ENCODE measurements at regions not wholly inside any gene's neighbourhood (a gene's known extent, or its start where the extent isn't known, plus 50 kb on each side); places are given as distances from the start of the nearest gene placed in this dataset.

GRCh38 chr16:51753467-51754127 is 602.5 kb upstream of the SALL1 start:
- no peaks in the 10 kb centered on the region for H3K36me3 ChIP-seq (ENCODE audit: control insufficient read depth in 1 of 2, insufficient read depth in 2 of 2, low read length in 2 of 2)
- no peaks in the 10 kb centered on the region for H3K27me3 ChIP-seq (ENCODE audit: low read depth, low read length)
- no peaks in the 10 kb centered on the region for H3K4me1 ChIP-seq (ENCODE audit: control insufficient read depth in 1 of 2, insufficient read depth in 2 of 2, low read length in 2 of 2)
- no peaks in the 10 kb centered on the region for H3K9me3 ChIP-seq (ENCODE audit: control insufficient read depth in 1 of 2, low read length in 2 of 2)
- no peak overlapping the region for H3K27ac ChIP-seq (ENCODE audit: low read length)
- no peak overlapping the region for H3K4me3 ChIP-seq (ENCODE audit: low read depth in 1 of 2, low read length in 2 of 2)

- H3K27me3 ChIP-seq (ENCODE audit: low read depth, low read length), result no peaks in the 10 kb centered on the region
- H3K36me3 ChIP-seq (ENCODE audit: control insufficient read depth in 1 of 2, insufficient read depth in 2 of 2, low read length in 2 of 2), result no peaks in the 10 kb centered on the region
- no peak overlapping the region for H3K4me3 ChIP-seq (ENCODE audit: low read depth in 1 of 2, low read length in 2 of 2)
- no peaks in the 10 kb centered on the region for H3K9me3 ChIP-seq (ENCODE audit: control insufficient read depth in 1 of 2, low read length in 2 of 2)
- no peak overlapping the region for H3K27ac ChIP-seq (ENCODE audit: low read length)
- H3K4me1 ChIP-seq (ENCODE audit: control insufficient read depth in 1 of 2, insufficient read depth in 2 of 2, low read length in 2 of 2), result no peaks in the 10 kb centered on the region
Measured at GRCh38 chr16:51752438-51752995, 601.4 kb upstream of the SALL1 start.

GRCh38 chr16:51747329-51747728 is 596.3 kb upstream of the SALL1 start:
- Histone ChIP-seq H3K4me3 (ENCODE audit: low read depth in 1 of 2, low read length in 2 of 2) (no peak overlapping the region), H3K36me3 (ENCODE audit: control insufficient read depth in 1 of 2, insufficient read depth in 2 of 2, low read length in 2 of 2) (no peaks in the 10 kb centered on the region), H3K9me3 (ENCODE audit: control insufficient read depth in 1 of 2, low read length in 2 of 2) (no peaks in the 10 kb centered on the region), H3K4me1 (ENCODE audit: control insufficient read depth in 1 of 2, insufficient read depth in 2 of 2, low read length in 2 of 2) (no peaks in the 10 kb centered on the region), H3K27me3 (ENCODE audit: low read depth, low read length) (no peaks in the 10 kb centered on the region), H3K27ac (ENCODE audit: low read length) (no peak overlapping the region)

DNA sequence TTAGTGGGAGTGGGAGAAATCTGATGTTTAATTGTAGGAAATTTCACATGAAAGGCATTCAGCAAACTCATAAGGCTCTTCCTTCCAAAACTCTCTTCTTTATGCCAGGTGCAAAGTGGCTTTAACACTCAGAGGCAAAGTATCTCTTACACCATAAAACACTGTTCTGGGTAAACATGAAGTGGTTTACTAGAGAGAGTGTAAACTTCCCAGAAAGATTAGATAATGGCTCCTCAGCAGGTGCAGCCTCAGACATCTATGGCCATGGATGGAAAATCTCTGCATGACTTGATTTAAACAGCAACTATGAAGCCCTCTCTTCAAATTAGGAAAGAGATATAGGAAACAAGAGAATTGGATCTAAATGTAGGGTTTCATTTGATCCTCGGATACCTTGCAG is 583.1 kb upstream of the SALL1 start:
- no peaks in the 10 kb centered on the region for H3K27me3 ChIP-seq (ENCODE audit: low read depth, low read length)
- H3K4me1 ChIP-seq (ENCODE audit: control insufficient read depth in 1 of 2, insufficient read depth in 2 of 2, low read length in 2 of 2), result no peaks in the 10 kb centered on the region
- peaks cover 0 to 2% of the 10 kb centered on the region in 2 donors for H3K9me3 ChIP-seq (ENCODE audit: control insufficient read depth in 1 of 2, low read length in 2 of 2)
- no peak overlapping the region for H3K4me3 ChIP-seq (ENCODE audit: low read depth in 1 of 2, low read length in 2 of 2)
- no peaks in the 10 kb centered on the region for H3K36me3 ChIP-seq (ENCODE audit: control insufficient read depth in 1 of 2, insufficient read depth in 2 of 2, low read length in 2 of 2)
- H3K27ac ChIP-seq (ENCODE audit: low read length), result no peak overlapping the region

GRCh38 chr16:51733181-51733580 is 582.1 kb upstream of the SALL1 start:
- no peaks in the 10 kb centered on the region for H3K36me3 ChIP-seq (ENCODE audit: control insufficient read depth in 1 of 2, insufficient read depth in 2 of 2, low read length in 2 of 2)
- no peak overlapping the region for H3K4me3 ChIP-seq (ENCODE audit: low read depth in 1 of 2, low read length in 2 of 2)
- H3K27ac ChIP-seq (ENCODE audit: low read length), result no peak overlapping the region
- no peaks in the 10 kb centered on the region for H3K27me3 ChIP-seq (ENCODE audit: low read depth, low read length)
- no peaks in the 10 kb centered on the region for H3K4me1 ChIP-seq (ENCODE audit: control insufficient read depth in 1 of 2, insufficient read depth in 2 of 2, low read length in 2 of 2)
- peaks cover 0 to 2% of the 10 kb centered on the region in 2 donors for H3K9me3 ChIP-seq (ENCODE audit: control insufficient read depth in 1 of 2, low read length in 2 of 2)

DNA sequence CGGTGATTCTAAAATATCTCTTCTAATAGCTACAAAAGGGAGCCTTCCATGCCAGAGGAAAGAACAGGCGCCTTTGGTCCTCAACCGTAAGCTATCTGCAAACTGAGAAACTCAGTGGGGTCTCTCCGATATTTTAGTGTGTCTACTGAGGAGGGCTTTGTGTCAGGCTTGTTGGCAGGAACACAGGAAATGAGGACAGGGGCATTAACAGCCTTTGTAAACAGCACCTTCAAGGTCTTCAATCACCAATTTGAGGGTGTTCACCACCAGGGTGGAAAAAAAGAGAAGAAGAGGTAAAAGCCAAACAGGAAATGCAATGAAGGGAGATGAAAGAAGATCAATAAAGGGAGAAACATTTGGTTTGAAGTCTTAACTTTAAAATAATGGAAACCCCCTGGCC is 580.1 kb upstream of the SALL1 start:
- H3K4me3 ChIP-seq (ENCODE audit: low read depth in 1 of 2, low read length in 2 of 2), result no peak overlapping the region
- H3K4me1 ChIP-seq (ENCODE audit: control insufficient read depth in 1 of 2, insufficient read depth in 2 of 2, low read length in 2 of 2), result no peaks in the 10 kb centered on the region
- peaks cover 0 to 2% of the 10 kb centered on the region in 2 donors for H3K9me3 ChIP-seq (ENCODE audit: control insufficient read depth in 1 of 2, low read length in 2 of 2)
- H3K27ac ChIP-seq (ENCODE audit: low read length), result no peak overlapping the region
- H3K36me3 ChIP-seq (ENCODE audit: control insufficient read depth in 1 of 2, insufficient read depth in 2 of 2, low read length in 2 of 2), result no peaks in the 10 kb centered on the region
- H3K27me3 ChIP-seq (ENCODE audit: low read depth, low read length), result no peaks in the 10 kb centered on the region

DNA sequence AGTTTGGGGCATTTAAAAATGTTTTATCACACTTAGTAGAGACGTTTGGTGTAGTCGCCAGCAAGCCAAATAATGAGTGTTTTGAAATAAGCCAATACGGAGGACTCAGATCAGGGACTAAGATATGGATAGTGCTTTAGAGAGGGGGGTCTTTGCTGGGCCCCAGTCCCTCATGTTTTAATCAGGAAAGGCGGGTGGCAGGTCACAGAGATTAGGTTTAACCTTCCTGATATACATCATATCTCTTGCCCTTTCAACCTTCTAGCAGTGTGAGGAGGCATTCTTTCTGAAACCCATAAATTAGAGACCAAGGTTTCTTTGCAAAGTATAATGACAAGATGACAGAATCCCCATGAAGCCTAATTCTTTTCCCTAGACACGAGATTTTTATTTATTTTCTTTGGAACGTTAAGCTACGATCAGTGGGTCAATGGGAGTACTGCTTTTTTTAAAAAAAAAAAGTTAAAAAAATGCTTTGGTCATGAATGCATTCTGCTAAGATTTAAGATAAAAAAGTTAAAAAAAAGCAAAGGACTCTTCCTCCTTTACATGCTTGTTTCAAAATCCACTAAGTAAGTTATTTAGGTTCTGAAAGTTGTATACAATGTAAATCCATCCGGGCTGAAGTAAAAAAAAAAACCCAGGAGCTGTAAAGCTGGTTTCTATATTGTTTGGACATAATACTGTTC is 572.1 kb upstream of the SALL1 start:
- H3K27ac ChIP-seq (ENCODE audit: low read length), result no peak overlapping the region
- peaks cover 0 to 2% of the 10 kb centered on the region in 2 donors for H3K9me3 ChIP-seq (ENCODE audit: control insufficient read depth in 1 of 2, low read length in 2 of 2)
- no peak overlapping the region for H3K4me3 ChIP-seq (ENCODE audit: low read depth in 1 of 2, low read length in 2 of 2)
- no peaks in the 10 kb centered on the region for H3K4me1 ChIP-seq (ENCODE audit: control insufficient read depth in 1 of 2, insufficient read depth in 2 of 2, low read length in 2 of 2)
- no peaks in the 10 kb centered on the region for H3K36me3 ChIP-seq (ENCODE audit: control insufficient read depth in 1 of 2, insufficient read depth in 2 of 2, low read length in 2 of 2)
- H3K27me3 ChIP-seq (ENCODE audit: low read depth, low read length), result no peaks in the 10 kb centered on the region

DNA sequence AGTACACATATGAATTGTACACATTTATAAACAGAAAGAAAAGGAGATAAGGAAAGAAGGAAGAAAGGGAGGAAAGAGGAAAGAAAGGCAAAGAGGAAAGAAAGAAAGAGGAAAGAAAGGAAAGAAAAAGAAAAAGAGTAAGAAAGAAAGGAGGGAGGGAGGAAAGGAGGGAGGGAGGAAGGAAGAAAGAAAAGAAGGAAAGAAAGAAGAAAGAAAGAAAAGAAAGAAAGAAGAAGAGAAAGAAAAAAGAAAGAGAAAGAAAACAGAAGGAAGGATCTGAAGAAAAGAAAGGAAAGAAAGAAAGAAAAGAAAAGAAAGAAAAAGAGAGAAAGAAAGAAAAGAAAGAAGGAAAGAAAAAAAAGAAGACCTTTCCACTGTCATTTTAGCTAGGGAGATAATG is 571.4 kb upstream of the SALL1 start:
- no peak overlapping the region for H3K4me3 ChIP-seq (ENCODE audit: low read depth in 1 of 2, low read length in 2 of 2)
- no peaks in the 10 kb centered on the region for H3K27me3 ChIP-seq (ENCODE audit: low read depth, low read length)
- H3K9me3 ChIP-seq (ENCODE audit: control insufficient read depth in 1 of 2, low read length in 2 of 2), result peaks cover 0 to 2% of the 10 kb centered on the region in 2 donors
- H3K4me1 ChIP-seq (ENCODE audit: control insufficient read depth in 1 of 2, insufficient read depth in 2 of 2, low read length in 2 of 2), result no peaks in the 10 kb centered on the region
- H3K36me3 ChIP-seq (ENCODE audit: control insufficient read depth in 1 of 2, insufficient read depth in 2 of 2, low read length in 2 of 2), result no peaks in the 10 kb centered on the region
- no peak overlapping the region for H3K27ac ChIP-seq (ENCODE audit: low read length)

GRCh38 chr16:51719376-51719775 is 568.3 kb upstream of the SALL1 start:
- Histone ChIP-seq H3K4me1 (ENCODE audit: control insufficient read depth in 1 of 2, insufficient read depth in 2 of 2, low read length in 2 of 2) (no peaks in the 10 kb centered on the region), H3K36me3 (ENCODE audit: control insufficient read depth in 1 of 2, insufficient read depth in 2 of 2, low read length in 2 of 2) (no peaks in the 10 kb centered on the region), H3K27ac (ENCODE audit: low read length) (no peak overlapping the region), H3K9me3 (ENCODE audit: control insufficient read depth in 1 of 2, low read length in 2 of 2) (peaks cover 0 to 5% of the 10 kb centered on the region in 2 donors), H3K27me3 (ENCODE audit: low read depth, low read length) (no peaks in the 10 kb centered on the region), H3K4me3 (ENCODE audit: low read depth in 1 of 2, low read length in 2 of 2) (no peak overlapping the region)

DNA sequence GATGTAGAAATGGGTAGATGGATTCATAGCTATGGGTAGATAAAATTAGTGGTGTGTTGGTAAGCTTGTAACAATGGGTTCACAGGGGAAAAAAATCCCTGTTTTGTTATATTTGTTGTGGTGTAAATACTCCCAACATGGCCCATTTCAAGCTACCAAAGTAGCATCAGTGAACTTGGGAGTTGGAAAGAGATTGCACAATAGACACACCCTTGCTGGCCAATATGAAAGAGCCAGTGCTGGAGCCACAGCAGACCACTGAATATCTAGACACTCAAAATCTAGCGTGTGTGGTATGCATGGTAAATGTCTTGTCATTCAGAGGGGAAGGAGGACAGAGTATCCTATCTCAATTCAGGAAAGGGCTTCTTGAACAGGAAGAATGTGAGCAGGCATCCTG is 565.1 kb upstream of the SALL1 start:
- H3K4me1 ChIP-seq (ENCODE audit: control insufficient read depth in 1 of 2, insufficient read depth in 2 of 2, low read length in 2 of 2), result no peaks in the 10 kb centered on the region

DNA sequence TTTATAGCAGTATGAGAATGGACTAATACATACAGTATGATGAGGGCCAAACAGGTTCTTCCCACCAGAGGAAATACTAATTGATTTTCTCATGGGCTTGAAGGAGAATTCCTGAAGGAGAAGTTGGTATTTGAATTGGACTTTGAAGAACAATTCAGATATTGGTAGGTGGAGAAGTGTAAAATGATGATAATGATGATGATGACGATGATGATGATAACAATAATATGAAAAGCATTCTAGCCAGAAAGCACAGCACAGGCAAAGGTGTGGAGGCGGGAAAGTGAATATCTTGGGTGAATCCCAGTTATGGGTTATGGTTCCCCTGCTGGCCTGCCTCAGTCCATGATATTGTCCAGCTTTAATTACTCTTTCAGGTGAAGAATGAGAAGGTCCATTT is 562.4 kb upstream of the SALL1 start:
- no peaks in the 10 kb centered on the region for H3K36me3 ChIP-seq (ENCODE audit: control insufficient read depth in 1 of 2, insufficient read depth in 2 of 2, low read length in 2 of 2)
- no peaks in the 10 kb centered on the region for H3K27me3 ChIP-seq (ENCODE audit: low read depth, low read length)
- peaks cover 0 to 13% of the 10 kb centered on the region in 2 donors for H3K9me3 ChIP-seq (ENCODE audit: control insufficient read depth in 1 of 2, low read length in 2 of 2)
- no peak overlapping the region for H3K27ac ChIP-seq (ENCODE audit: low read length)
- H3K4me1 ChIP-seq (ENCODE audit: control insufficient read depth in 1 of 2, insufficient read depth in 2 of 2, low read length in 2 of 2), result no peaks in the 10 kb centered on the region
- H3K4me3 ChIP-seq (ENCODE audit: low read depth in 1 of 2, low read length in 2 of 2), result no peak overlapping the region

More for the DNA sequence above, 565.1 kb upstream of the SALL1 start:
- peaks cover 0 to 13% of the 10 kb centered on the region in 2 donors for H3K9me3 ChIP-seq (ENCODE audit: control insufficient read depth in 1 of 2, low read length in 2 of 2)
- no peaks in the 10 kb centered on the region for H3K36me3 ChIP-seq (ENCODE audit: control insufficient read depth in 1 of 2, insufficient read depth in 2 of 2, low read length in 2 of 2)
- H3K27ac ChIP-seq (ENCODE audit: low read length), result no peak overlapping the region
- no peaks in the 10 kb centered on the region for H3K27me3 ChIP-seq (ENCODE audit: low read depth, low read length)
- no peak overlapping the region for H3K4me3 ChIP-seq (ENCODE audit: low read depth in 1 of 2, low read length in 2 of 2)
